ENCODE measurements at regions not wholly inside any gene's neighbourhood (a gene's known extent, or its start where the extent isn't known, plus 50 kb on each side); places are given as distances from the start of the nearest gene placed in this dataset.

- ATAC-seq (no peak), DNase-seq (ENCODE audit: low spot score) (peak; percentile 47)
- Mint-ChIP-seq H3K4me3 (no peak overlapping the region), H3K27ac (no peak overlapping the region), H3K4me1 (peaks cover 5% of the 10 kb centered on the region; the same call in 2 of the 3 replicates), H3K9me3 (peaks cover 3% of the 10 kb centered on the region; the same call in 2 of the 3 replicates), H3K36me3 (ENCODE audit: low read depth) (peaks cover 2% of the 10 kb centered on the region; the same call in 1 of the 3 replicates), H3K27me3 (ENCODE audit: insufficient read depth, low read depth, poor library complexity) (peaks cover 8% of the 10 kb centered on the region)
- no peak overlapping the region for H2AFZ ChIP-seq
- H3K36me3 ChIP-seq (ENCODE audit: insufficient read depth) = no peaks in the 10 kb centered on the region
- no peaks in the 10 kb centered on the region for H3K9me2 ChIP-seq (ENCODE audit: insufficient read depth)
- no peak overlapping the region for H3K4me3 ChIP-seq
- H4K20me1 ChIP-seq (replicated peaks; ENCODE audit: insufficient read depth) = no peaks in the 10 kb centered on the region
- H3K27ac ChIP-seq (ENCODE audit: low read depth) = no peak overlapping the region
- H3K4me1 ChIP-seq (ENCODE audit: insufficient read depth) = peaks cover 3% of the 10 kb centered on the region
- no peaks in the 10 kb centered on the region for H3K79me2 ChIP-seq (replicated peaks; ENCODE audit: insufficient read depth)
- H3K27me3 ChIP-seq (ENCODE audit: insufficient read depth) = no peaks in the 10 kb centered on the region
- no peak for TF ChIP-seq ZNF462 (CRISPR knock-in tag; IDR thresholded peaks at IDR 0.05)
- no peak for TF ChIP-seq EZH2phosphoT487 (IDR thresholded peaks at IDR 0.05; ENCODE audit: unreplicated experiment)
- TF ChIP-seq ETS1 (IDR thresholded peaks at IDR 0.05) = no peak
- no peak for TF ChIP-seq ZNF331 (CRISPR knock-in tag; IDR thresholded peaks at IDR 0.05; ENCODE audit: low read depth)
- no peak for TF ChIP-seq POLR2AphosphoS5 (IDR thresholded peaks at IDR 0.05; ENCODE audit: low read depth)
- TF ChIP-seq ZNF114 (CRISPR knock-in tag; IDR thresholded peaks at IDR 0.05) = no peak
- TF ChIP-seq CTCF (conservative IDR thresholded peaks at IDR 0.05; ENCODE audit: low read depth in 2 of 2) = no peak
- no peak for TF ChIP-seq JUNB (IDR thresholded peaks at IDR 0.05; ENCODE audit: unreplicated experiment)
- TF ChIP-seq NANOG (IDR thresholded peaks at IDR 0.05; ENCODE audit: borderline replicate concordance) = no peak
- TF ChIP-seq CREB1 (CRISPR knock-in tag; IDR thresholded peaks at IDR 0.05; ENCODE audit: low read depth) = no peak
- no peak for TF ChIP-seq REST (IDR thresholded peaks at IDR 0.05; ENCODE audit: unreplicated experiment)
- no peak for TF ChIP-seq EZH2 (IDR thresholded peaks at IDR 0.05; ENCODE audit: low read depth, unreplicated experiment)
- TF ChIP-seq STAT1 (IDR thresholded peaks at IDR 0.05; ENCODE audit: unreplicated experiment) = no peak
- H3K4me2 ChIP-seq = no peak overlapping the region
- no peaks in the 10 kb centered on the region for H3F3A ChIP-seq (replicated peaks; ENCODE audit: low read depth)
Measured at GRCh38 chr1:157368363-157368762, 184.0 kb downstream of the FCRL5 start.
